NCI-H345 (cell line): ENCODE measurements at regions not wholly inside any gene's neighbourhood (a gene's known extent, or its start where the extent isn't known, plus 50 kb on each side); places are given as distances from the start of the nearest gene placed in this dataset.
"Not testable (repeated sequence)": the region's sequence is repeated elsewhere in the genome, so short reads cannot be mapped to it uniquely, and the experiment has no call there.

Source experiments
- DNase-seq: peaks from one replicate; lab custom pipeline; 2025; lab: John Stamatoyannopoulos, UW

GRCh38 chr6:57985734-57986133 lies 668.3 kb downstream of the PRIM2 start:
- not testable (repeated sequence) for DNase-seq

DNA sequence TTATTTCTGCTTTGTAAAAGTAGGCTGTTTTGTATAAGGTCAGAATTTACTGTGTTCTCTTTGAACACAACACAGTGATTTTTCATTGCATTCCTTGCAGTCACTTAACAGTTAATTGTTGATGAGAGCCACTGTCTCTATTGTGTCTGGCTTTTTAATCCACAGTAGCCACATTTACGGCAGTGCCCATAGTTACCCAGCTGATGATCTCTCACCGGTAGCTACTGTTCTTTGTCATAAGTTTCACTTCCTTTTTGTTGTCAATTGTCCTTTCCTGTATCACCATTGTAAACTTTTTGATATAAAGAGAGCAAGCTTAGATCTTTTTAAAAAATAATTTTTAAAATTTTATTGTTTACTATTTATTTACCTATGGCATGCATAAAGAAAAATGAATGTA lies 669.2 kb downstream of the PRIM2 start:
- not testable (repeated sequence) for DNase-seq

DNA sequence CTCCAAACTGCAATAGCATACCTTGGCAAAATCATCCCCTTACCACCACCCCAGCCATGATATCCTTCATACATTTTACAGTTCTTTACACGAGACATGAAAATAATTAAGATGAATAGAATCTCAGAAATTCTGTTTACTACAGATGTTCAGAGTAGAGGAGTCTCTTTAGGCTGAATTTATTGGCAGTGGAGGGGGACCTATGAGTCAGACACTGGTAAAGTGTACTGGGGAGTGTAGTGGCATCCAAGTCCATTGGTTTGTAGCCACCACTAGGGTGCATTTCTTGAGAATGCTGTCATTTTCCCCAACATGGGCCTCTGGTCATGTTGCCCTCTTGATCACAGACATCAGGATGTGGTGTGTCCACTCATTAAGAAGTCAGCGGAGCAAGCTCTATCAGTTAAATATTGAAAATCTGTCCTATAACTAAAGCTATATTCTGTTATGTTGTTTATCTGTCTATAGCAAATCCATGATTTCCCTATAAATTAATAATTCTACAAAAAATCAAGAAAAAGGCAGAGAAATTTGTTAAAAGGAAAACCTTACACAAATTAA lies 672.2 kb downstream of the PRIM2 start:
- not testable (repeated sequence) for DNase-seq

DNA sequence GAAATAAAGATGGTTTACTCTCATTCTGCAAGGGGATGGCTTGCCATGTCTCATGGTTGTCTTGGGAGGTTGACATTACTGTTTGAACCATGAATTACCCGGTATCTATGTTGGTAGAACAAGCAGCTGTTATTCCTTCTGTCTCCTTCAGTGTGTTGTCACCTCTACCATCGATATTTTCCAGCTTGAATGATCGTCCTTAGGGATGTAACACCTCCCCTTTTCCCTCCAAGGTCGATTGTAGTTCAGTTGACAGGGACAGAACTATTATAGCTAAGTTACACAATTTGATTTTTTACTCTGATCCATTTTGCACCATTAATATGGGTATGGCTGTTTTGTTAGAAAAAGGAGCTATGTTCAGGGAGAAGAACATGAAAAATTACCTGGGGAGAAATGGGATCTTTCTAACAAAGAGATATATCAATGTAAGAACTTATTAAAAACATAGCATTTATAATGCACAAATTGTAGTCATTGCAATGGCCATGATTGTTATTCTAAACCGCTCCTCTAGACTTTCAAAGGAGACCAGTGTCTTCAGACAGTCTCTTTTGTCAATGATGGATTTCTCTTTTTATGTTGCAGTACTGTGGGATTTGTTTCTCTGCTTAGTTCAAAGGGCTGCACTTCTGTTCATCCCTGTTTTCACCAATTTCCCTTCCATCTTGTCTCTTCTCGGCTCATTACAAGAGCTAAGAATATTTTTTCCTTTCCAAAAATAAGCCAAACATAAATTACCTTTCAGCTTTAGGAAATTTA lies 681.6 kb downstream of the PRIM2 start:
- DNase-seq: not testable (repeated sequence)

DNA sequence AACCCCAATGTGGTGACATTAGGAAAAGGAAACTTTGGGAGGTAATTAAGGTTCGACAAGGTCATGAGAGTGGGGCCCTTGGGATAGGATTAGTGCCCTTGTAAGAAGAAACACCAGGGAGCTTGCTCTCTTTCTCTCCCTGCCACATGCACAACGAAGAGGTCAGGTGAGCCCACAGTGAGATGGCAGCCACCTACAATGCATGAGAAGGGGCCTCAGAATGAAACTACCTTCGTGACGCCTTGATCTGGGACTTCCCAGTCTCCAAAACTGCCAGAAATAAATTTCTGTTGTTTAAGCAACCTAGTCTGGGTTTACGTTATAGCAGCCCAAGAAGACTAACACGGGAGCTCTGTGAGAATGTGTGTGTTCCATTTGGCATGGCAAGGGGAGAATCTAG lies 682.8 kb downstream of the PRIM2 start:
- not testable (repeated sequence) for DNase-seq

DNA sequence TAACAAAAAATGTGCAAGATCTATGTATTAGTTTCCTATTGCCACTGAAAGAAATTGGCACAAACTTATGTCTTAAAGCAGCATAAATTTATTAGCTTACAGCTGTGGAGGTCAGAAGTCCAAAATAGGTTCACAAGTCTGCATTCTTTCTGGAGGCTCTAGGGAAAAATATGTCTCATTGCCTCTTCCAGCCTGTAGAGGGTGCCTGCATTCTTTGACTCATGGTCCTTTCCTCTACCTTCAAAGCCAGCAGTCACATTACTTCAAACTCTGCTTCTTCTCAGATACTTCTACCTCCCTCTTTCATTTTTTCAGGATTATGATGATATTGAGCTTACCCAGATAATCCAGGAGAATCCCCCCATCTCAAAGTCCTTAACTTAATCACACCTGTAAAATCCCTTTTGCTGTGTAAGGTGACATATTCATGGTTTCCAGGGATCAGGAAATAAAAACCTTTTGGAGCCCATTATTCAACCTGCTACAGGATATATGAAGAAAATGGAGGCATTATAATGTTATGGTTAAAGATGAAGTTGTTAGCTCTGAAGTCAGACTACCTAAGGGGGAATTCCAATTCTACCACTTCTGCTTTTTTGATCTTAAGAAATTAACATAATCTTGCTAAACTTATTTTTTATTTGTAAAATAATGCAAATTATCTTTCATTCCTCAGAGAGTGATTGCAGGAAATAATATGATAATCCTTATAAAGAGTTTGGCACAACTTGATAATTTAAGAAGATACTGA lies 686.2 kb downstream of the PRIM2 start:
- not testable (repeated sequence) for DNase-seq

GRCh38 chr6:58007334-58008000 lies 690.0 kb downstream of the PRIM2 start:
- DNase-seq: not testable (repeated sequence)

- not testable (repeated sequence) for DNase-seq
Observed at GRCh38 chr6:58008001-58008335, 690.5 kb downstream of the PRIM2 start.

DNA sequence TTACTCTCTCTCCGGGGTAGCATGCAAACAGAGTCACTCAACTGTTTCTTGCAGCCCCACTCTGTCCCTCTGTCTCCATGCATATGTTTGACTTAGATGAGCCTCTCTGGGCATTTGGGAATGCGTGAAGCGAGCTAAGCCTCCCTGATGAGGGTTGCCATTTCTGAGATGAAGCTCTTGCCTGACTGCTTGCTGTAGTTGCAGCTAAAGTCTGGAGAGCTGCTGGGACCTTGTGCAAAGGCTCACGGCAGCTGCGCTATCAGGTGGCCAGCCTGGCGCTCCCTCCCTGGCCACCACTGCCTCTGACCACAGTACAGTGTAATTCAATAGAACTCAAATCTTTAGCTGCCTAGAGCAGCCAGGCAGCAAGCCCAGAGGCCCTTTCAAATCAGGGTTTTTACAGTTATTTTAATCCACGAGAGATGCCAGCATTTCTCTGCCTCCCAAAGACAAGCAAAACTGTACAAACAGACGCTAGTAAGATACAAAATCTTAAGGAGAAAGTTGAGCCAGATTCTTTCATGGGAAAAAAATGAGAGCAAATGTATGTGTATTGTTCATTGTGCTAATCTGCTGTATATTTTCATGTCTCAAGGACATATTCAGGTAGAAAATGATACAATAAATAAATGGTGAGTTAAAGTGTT lies 694.6 kb downstream of the PRIM2 start:
- not testable (repeated sequence) for DNase-seq

- DNase-seq: not testable (repeated sequence)
Observed at GRCh38 chr6:58016614-58017013, 699.2 kb downstream of the PRIM2 start.

GRCh38 chr6:58028188-58028587 lies 710.8 kb downstream of the PRIM2 start:
- not testable (repeated sequence) for DNase-seq

- DNase-seq: not testable (repeated sequence)
Observed at GRCh38 chr6:58038213-58038612, 720.8 kb downstream of the PRIM2 start.

- not testable (repeated sequence) for DNase-seq
Observed at GRCh38 chr6:58046584-58046983, 729.2 kb downstream of the PRIM2 start.

DNA sequence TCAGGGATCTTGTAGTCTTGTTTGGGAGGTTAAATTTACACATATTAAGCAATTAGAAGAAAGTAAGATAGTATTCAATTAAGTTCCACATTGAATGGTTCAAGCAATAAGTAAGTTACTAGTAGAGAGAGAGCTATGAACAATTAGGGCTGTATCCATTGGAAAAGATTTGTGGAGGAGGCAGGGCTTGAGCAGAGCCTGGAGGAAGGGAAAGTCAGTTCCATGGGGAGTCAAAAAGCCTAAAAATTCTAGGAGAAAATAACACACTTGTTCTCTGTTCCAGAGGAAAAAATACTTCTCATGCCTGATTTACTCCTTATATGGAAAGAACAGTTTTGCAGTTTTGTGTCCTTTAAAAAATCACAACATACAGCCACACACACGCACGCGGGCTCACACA lies 730.0 kb downstream of the PRIM2 start:
- DNase-seq: not testable (repeated sequence)

GRCh38 chr6:58047865-58048264 lies 730.4 kb downstream of the PRIM2 start:
- not testable (repeated sequence) for DNase-seq

GRCh38 chr6:58055465-58056176 lies 738.2 kb downstream of the PRIM2 start:
- DNase-seq: not testable (repeated sequence)

DNA sequence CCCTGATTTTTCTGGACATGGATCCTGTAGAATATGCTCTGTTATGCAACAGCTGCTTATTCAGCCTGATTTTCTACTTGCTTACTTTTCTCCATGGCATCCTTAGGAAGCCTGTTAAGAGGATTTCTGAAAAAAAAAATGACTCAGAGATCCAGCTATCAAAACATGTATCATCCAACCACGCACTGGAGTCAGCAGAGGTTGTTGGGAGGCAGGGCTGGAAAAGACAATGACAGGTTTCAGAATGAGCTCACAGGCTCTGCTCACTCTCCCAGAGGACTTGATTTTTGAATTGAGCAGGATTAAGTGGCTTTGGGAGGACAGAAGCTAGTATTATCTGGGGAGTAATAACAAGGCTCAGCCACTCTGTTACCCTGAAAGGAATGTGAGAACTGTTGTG lies 742.3 kb downstream of the PRIM2 start:
- DNase-seq: not testable (repeated sequence)

DNA sequence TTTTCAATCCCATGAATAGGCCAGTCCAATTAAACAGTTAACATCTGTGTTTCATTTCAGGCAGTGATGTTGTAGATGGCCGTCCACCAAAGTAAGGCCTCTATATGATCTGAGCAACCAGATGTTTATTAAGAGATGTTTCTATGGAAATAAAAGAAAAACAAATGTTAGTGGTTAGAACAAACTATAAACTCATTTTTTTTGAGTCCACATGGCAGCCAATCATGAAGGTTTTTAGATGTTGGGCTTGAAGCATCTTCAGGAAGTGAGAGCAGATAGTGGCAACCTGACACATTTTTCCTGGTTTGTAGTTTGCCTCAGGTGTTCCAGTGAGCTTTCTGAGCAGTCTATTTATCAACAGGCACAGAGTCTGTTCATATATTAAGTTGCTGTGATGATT lies 746.1 kb downstream of the PRIM2 start:
- not testable (repeated sequence) for DNase-seq

DNA sequence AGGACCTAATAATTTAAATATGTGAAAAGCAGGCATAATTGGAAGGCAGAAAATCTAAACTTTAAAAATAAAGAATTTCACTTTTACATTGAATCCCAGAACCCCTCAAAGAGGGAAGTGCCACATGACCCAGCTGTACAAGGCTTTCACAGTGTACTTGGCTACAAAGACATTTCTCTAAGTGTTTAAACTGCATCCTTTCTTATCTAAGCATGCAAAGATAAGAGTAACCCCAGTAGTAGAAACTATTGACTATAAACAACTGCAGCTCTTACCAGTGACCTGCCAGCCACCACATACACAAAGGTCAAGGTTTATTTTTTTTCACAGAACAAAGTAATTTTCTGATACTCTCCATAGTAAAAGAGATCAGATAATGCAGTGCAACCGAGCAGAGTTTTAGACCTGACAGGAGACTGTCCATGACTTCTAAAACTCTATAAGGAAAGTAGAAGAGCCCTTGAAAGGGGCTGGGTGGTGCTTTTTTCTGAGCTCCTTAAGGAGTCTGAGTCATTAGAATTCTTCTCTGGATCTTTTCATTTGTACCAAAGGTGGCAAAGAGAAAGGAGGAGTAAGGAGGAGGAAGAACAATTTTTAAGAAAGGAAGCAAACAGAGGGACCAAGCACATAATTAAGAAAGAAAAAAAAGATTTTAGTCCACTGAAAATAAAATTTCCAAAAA lies 750.6 kb downstream of the PRIM2 start:
- not testable (repeated sequence) for DNase-seq

- DNase-seq: no peak
Observed at GRCh38 chr6:58073263-58073662, 755.8 kb downstream of the PRIM2 start.

DNA sequence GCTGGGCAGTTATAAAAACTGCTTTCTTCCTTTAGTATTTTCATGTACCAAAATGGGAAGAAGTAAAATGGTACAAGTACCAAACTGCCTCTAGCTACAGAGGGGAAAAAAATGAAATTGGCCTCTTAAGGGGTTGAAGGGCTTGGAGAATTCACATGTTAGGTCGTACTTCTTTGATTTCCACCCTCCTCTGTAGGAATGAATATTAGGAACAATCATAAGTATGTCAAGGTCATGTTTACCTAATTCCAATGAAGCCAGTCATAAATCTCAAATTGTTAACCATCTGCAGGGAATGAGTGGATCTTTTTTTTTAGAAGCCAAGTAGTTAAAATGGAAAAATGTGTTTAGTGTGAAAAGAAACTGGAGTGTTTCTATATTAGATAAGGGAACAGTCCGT lies 772.6 kb downstream of the PRIM2 start:
- not testable (repeated sequence) for DNase-seq
